Fibroblast of the aortic adventitia (primary cell): ENCODE measurements at regions not wholly inside any gene's neighbourhood (a gene's known extent, or its start where the extent isn't known, plus 50 kb on each side); places are given as distances from the start of the nearest gene placed in this dataset.

ENCODE experiments used
- DNase-seq: peaks from one replicate; pipeline ENCODE4 v3.0.0-alpha.2; 2010; ENCODE audit warnings: low read depth
- H3K4me3 ChIP-seq: 2 replicates; pipeline ENCODE4 v1.5.1; 2011; ENCODE audit warnings: low read depth, mild to moderate bottlenecking, control low read depth, low read length, moderate library complexity
- TF ChIP-seq, protein P1 (sequence below): IDR thresholded peaks from 2 replicates; pipeline ENCODE4 v1.5.1; 2011; ENCODE audit warnings: mild to moderate bottlenecking, low read length, control low read depth, inconsistent platforms; ENCODE audit not compliant: insufficient read depth

DNA sequence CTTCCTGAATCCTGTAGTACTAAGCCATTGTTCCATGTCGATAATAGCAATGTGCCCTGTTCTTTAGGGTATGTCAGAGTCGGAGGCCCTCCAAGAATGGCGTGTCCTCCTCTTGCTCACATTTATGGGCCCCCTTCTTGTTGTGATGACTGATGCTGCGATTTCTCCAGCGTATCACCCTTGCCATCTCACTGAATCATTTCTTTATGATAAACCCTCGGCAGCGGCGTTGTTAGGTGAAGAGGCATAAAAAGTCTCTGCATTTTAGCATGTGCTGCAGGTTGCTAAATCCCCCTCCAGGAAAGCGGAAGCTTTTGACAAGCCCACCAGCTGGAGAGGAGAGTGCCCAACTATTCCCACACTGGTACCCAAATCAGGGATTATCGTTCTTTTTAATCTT, 1045.3 kb downstream of the BRD1 start:
- DNase-seq: no peak
- TF ChIP-seq, protein P1, sequence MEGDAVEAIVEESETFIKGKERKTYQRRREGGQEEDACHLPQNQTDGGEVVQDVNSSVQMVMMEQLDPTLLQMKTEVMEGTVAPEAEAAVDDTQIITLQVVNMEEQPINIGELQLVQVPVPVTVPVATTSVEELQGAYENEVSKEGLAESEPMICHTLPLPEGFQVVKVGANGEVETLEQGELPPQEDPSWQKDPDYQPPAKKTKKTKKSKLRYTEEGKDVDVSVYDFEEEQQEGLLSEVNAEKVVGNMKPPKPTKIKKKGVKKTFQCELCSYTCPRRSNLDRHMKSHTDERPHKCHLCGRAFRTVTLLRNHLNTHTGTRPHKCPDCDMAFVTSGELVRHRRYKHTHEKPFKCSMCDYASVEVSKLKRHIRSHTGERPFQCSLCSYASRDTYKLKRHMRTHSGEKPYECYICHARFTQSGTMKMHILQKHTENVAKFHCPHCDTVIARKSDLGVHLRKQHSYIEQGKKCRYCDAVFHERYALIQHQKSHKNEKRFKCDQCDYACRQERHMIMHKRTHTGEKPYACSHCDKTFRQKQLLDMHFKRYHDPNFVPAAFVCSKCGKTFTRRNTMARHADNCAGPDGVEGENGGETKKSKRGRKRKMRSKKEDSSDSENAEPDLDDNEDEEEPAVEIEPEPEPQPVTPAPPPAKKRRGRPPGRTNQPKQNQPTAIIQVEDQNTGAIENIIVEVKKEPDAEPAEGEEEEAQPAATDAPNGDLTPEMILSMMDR: no peak
- no peak overlapping the region for H3K4me3 ChIP-seq

DNA sequence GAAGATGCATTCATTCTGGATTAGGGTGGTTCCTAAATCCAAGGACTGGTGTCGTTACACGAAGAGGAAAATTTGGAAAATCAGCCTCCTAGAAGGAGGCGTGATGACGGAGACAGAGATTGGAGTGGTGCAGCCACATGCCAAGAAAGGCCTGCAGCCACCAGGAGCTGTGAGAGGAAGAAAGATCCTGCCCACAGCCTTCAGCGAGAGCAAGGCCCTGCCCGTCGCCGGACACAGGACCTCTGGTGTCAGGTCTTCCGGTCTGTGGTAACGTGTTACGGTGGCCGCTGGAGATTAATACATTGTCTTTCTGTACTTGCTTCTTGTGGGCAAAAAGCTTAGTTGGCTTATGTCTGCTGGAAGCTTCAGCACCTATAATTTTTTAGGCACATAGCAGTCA, 1045.8 kb downstream of the BRD1 start:
- DNase-seq: no peak

DNA sequence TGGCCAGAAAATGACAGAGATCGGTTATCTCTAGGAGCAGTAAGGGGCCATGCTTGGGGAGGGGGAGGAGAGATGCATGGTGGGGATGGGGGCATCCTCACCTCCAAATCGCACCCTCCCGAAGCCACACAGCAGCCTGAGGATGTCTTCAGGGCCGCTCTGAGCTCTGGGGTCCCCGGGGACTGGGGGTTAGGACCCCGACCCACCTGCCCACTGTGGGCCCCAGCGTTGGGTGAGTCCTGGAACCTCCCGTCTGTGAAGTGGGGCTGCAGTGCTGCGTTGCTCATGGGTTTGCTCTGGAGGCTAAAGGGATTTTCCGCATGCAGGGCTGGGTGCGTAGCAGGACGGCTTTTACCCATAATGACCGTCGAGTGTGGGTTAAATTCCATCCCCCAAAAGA, 1046.3 kb downstream of the BRD1 start:
- H3K4me3 ChIP-seq: no peak overlapping the region
- DNase-seq: no peak
- TF ChIP-seq, protein P1: no peak

More for the DNA sequence above, 1045.8 kb downstream of the BRD1 start:
- no peak overlapping the region for H3K4me3 ChIP-seq
- TF ChIP-seq, protein P1: no peak

DNA sequence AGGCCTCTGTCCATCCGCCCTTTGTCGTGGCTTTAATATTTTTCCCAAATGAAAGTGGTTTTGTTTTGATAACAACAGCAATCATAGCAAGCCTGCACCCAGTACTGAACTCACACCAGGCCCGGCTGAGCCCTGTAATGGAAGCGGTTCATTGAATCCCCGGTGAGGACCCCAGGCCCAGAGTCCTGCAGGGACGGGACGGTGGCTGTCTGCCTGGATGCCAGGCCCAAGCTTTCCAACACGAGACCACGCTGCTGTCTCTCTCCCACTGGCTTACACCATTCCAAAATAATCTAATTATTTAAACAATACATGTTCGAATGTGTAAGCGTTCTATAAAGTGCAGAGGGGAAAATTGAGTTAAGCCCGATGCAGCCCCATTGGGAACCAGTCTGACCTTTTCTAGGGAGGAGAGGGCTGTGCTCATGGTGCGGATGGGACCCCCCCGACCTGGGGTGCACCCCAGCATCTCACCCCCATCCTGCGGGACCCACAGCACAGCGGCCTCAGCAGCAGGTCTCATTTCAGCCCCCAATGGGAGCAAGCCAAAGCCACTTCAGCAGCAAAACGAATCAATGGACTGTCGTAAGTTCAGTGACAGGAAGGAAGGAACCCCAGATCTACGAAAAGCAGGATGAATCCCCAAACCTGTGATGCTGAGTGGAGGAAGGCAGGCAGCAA, 1046.9 kb downstream of the BRD1 start:
- no peak for DNase-seq
- no peak overlapping the region for H3K4me3 ChIP-seq
- TF ChIP-seq, protein P1: no peak

DNA sequence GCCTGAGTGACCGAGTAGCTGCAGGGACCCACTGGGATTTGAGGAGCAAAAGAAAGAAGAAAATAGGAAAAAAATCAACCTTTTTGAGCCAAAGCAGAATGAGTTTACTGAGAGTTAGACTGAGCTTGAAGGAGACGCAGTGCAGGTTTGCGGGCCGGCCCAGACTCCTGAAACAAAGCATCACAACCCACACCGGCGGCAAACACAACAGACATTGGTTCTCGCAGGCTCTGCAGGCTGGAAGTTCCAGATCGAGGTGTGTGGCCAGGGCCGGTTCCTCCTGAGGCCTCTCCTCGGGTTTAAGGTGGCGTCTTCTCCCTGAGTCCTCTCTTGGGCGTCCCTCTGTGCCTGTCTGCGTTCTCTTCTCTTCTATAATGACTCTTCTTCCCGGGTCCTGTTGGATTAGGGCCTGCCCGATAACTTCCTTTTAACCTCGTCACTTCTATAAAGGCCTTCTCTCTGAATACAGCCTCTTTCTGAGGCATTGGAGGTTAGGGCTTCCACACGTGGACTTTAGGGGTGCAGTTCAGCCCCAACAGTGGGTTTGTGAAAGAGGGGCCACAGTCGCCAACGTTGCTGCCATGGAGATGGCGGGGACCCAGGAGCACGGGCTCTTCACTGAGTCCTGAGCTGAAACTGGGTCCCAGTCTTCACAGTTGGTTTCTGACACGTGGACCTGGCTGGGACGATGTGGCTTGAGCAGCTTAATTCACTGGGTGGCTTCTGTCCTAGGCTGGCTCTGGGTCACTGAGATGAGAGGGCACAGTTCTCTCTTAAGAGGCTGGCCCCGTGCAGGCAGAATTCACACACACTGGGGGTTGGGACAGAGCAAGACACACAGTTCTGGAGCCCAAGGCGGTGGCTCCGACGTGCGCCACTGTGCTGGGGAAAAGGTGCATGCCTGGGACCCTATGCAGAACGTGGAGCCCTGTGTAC, 1047.7 kb downstream of the BRD1 start:
- TF ChIP-seq, protein P1: no peak
- DNase-seq: no peak
- no peak overlapping the region for H3K4me3 ChIP-seq

DNA sequence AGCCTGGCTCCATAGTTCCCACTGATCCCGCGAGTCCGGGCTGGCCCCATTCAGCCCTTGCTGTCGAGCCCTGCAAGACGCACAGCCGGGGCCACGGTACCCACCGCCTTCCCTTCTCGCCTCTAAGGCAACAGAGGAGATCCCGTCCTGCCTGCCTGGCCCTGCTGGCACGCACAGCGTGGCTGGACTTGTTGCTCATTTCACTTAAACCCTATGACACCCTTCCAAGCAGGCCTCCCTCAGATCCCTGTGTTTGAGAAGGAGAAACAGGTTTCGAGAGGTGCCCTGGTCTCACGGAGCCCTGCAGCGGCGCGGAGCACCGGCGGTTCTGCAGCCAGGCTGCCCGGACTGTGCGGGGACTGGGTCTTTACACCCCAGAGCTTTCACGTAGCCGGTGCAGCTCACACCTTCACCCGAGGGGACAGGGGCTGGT, 1048.4 kb downstream of the BRD1 start:
- TF ChIP-seq, protein P1: no peak
- no peak overlapping the region for H3K4me3 ChIP-seq
- no peak for DNase-seq
